ENCODE measurements at regions not wholly inside any gene's neighbourhood (a gene's known extent, or its start where the extent isn't known, plus 50 kb on each side); places are given as distances from the start of the nearest gene placed in this dataset.

- TF ChIP-seq TP53 (CRISPR knock-in tag; IDR thresholded peaks at IDR 0.05) (no peak), CBFB (CRISPR knock-in tag; IDR thresholded peaks at IDR 0.05; ENCODE audit: low read depth) (no peak)
These were observed 933.9 kb downstream of the NSUN3 start (continued) for GRCh38 chr3:94996743-94997142.

GRCh38 chr3:95002438-95003046 lies 939.7 kb downstream of the NSUN3 start:
- CTCF ChIA-PET = no interaction called here

More at GRCh38 chr3:95002438-95003046, 939.7 kb downstream of the NSUN3 start:
- ATAC-seq (no peak), DNase-seq (ENCODE audit: low spot score) (no peak)
- TF ChIP-seq FOXJ3 (CRISPR knock-in tag; IDR thresholded peaks at IDR 0.05; ENCODE audit: borderline replicate concordance) (no peak), ZNF423 (CRISPR knock-in tag; IDR thresholded peaks at IDR 0.05) (no peak), GABPB1 (CRISPR knock-in tag; IDR thresholded peaks at IDR 0.05) (no peak), FOXP4 (CRISPR knock-in tag; IDR thresholded peaks at IDR 0.05) (no peak), IRF1 (CRISPR knock-in tag; IDR thresholded peaks at IDR 0.05) (no peak), ARID4B (CRISPR knock-in tag; IDR thresholded peaks at IDR 0.05; ENCODE audit: borderline replicate concordance) (no peak), ZNF512 (CRISPR knock-in tag; IDR thresholded peaks at IDR 0.05; ENCODE audit: borderline replicate concordance) (no peak), CBFB (CRISPR knock-in tag; IDR thresholded peaks at IDR 0.05; ENCODE audit: low read depth) (no peak), MLX (CRISPR knock-in tag; IDR thresholded peaks at IDR 0.05) (no peak), TCF7 (CRISPR knock-in tag; IDR thresholded peaks at IDR 0.05; ENCODE audit: low read depth) (no peak), ERG (CRISPR knock-in tag; IDR thresholded peaks at IDR 0.05) (no peak), SMAD4 (CRISPR knock-in tag; IDR thresholded peaks at IDR 0.05) (no peak), ZNF425 (CRISPR knock-in tag; conservative IDR thresholded peaks at IDR 0.05) (no peak), RORB (CRISPR knock-in tag; IDR thresholded peaks at IDR 0.05) (no peak), GRHL2 (CRISPR knock-in tag; IDR thresholded peaks at IDR 0.05; ENCODE audit: insufficient replicate concordance, severe bottlenecking) (no peak), TEAD4 (CRISPR knock-in tag; IDR thresholded peaks at IDR 0.05) (no peak)
- no peak overlapping the region; the same call in 1 of the 2 replicates for H3K27ac Mint-ChIP-seq
- H3K27me3 Mint-ChIP-seq (ENCODE audit: low read depth) = no peaks in the 10 kb centered on the region
- H3K4me3 Mint-ChIP-seq = no peak overlapping the region
- H3K4me1 Mint-ChIP-seq = peaks cover 29% of the 10 kb centered on the region
- peaks cover 13% of the 10 kb centered on the region for H3K36me3 Mint-ChIP-seq
- H3K9me3 Mint-ChIP-seq = peaks cover 19% of the 10 kb centered on the region
- POLR2A ChIA-PET = no interaction called here

Measured in WTC11 (cell line).